ENCODE measurements at regions not wholly inside any gene's neighbourhood (a gene's known extent, or its start where the extent isn't known, plus 50 kb on each side); places are given as distances from the start of the nearest gene placed in this dataset.
"Not testable (repeated sequence)": the region's sequence is repeated elsewhere in the genome, so short reads cannot be mapped to it uniquely, and the experiment has no call there.

DNA sequence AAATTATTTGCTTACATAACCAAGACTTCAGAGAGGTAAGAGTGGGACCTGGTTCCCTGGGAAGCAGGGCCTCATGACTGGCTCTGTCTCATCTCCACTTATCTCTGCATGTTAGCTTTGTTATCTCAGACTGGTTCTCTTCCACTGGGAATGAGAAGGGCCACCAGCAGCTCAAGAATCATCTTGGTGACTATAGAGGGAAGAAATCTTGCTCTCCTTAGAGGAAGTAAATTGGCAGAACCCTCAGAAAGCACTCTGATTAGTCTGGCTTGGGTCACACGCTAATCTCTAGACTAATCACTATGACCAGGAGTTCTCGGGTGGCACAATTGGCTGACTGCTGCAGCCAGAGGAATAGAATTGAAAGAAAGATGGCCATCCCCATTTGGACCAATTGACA, 110.8 kb upstream of the KRAS start:
- H3K27me3 Mint-ChIP-seq (ENCODE audit: low read depth): no peaks in the 10 kb centered on the region
- no peak overlapping the region for H3K27ac Mint-ChIP-seq
- no peaks in the 10 kb centered on the region for H3K9me3 Mint-ChIP-seq
- H3K36me3 Mint-ChIP-seq: no peaks in the 10 kb centered on the region
- DNase-seq (ENCODE audit: low spot score in 2 of 2, unreplicated experiment in 2 of 2): no peak
- H3K4me3 Mint-ChIP-seq: no peak overlapping the region
- TF ChIP-seq, protein P1, sequence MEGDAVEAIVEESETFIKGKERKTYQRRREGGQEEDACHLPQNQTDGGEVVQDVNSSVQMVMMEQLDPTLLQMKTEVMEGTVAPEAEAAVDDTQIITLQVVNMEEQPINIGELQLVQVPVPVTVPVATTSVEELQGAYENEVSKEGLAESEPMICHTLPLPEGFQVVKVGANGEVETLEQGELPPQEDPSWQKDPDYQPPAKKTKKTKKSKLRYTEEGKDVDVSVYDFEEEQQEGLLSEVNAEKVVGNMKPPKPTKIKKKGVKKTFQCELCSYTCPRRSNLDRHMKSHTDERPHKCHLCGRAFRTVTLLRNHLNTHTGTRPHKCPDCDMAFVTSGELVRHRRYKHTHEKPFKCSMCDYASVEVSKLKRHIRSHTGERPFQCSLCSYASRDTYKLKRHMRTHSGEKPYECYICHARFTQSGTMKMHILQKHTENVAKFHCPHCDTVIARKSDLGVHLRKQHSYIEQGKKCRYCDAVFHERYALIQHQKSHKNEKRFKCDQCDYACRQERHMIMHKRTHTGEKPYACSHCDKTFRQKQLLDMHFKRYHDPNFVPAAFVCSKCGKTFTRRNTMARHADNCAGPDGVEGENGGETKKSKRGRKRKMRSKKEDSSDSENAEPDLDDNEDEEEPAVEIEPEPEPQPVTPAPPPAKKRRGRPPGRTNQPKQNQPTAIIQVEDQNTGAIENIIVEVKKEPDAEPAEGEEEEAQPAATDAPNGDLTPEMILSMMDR (IDR thresholded peaks at IDR 0.05; ENCODE audit: unreplicated experiment): no peak
- peaks cover 16% of the 10 kb centered on the region for H3K4me1 Mint-ChIP-seq

DNA sequence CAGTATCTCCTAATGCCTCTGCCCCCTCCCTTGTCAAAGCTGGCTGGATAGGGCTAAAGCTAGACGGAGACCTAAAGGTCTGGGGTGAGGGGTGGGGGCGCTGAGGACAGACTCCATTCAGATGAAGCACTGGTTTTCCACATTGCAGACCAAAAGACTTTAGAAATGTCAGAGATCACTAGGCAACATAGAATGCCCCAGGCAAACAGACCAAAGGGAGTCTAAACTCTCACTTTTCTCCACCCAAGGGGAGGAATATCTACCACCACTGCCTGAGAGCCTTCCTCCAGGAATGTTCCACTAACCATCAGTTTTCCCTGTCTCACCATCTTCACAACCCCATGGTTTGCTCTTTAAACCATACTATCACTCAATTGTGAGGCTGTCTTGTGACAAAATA, 106.9 kb upstream of the KRAS start:
- Mint-ChIP-seq H3K4me3 (no peak overlapping the region), H3K36me3 (no peaks in the 10 kb centered on the region), H3K27ac (no peak overlapping the region)

DNA sequence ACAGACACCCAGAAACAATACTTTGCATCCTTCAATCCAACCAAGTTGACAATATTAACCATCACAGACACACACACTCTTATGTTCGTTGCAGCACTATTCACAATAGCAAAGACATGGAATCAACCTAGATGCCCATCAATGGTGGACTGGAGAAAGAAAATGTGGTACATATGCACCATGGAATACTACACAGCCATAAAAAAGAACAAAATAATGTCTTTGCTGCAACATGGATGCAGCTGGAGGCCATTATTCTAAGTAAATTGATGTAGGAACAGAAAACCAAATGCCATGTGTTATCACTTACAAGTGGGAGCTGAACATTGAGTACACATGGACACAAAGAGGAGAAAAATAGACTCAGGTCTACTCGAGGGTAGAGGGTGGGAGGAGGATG, 102.2 kb upstream of the KRAS start:
- DNase-seq (ENCODE audit: low spot score in 2 of 2, unreplicated experiment in 2 of 2); H3K36me3 Mint-ChIP-seq; H3K4me3 Mint-ChIP-seq; H3K9me3 Mint-ChIP-seq; H3K27ac Mint-ChIP-seq; H3K27me3 Mint-ChIP-seq (ENCODE audit: low read depth): not testable (repeated sequence)
- H3K4me1 Mint-ChIP-seq: peaks cover 13% of the 10 kb centered on the region

More for the DNA sequence above, 106.9 kb upstream of the KRAS start:
- no peak for DNase-seq (ENCODE audit: low spot score in 2 of 2, unreplicated experiment in 2 of 2)
- H3K27me3 Mint-ChIP-seq (ENCODE audit: low read depth): no peaks in the 10 kb centered on the region
- TF ChIP-seq, protein P1 (IDR thresholded peaks at IDR 0.05; ENCODE audit: unreplicated experiment): no peak
- no peaks in the 10 kb centered on the region for H3K4me1 Mint-ChIP-seq
- H3K9me3 Mint-ChIP-seq: no peaks in the 10 kb centered on the region

DNA sequence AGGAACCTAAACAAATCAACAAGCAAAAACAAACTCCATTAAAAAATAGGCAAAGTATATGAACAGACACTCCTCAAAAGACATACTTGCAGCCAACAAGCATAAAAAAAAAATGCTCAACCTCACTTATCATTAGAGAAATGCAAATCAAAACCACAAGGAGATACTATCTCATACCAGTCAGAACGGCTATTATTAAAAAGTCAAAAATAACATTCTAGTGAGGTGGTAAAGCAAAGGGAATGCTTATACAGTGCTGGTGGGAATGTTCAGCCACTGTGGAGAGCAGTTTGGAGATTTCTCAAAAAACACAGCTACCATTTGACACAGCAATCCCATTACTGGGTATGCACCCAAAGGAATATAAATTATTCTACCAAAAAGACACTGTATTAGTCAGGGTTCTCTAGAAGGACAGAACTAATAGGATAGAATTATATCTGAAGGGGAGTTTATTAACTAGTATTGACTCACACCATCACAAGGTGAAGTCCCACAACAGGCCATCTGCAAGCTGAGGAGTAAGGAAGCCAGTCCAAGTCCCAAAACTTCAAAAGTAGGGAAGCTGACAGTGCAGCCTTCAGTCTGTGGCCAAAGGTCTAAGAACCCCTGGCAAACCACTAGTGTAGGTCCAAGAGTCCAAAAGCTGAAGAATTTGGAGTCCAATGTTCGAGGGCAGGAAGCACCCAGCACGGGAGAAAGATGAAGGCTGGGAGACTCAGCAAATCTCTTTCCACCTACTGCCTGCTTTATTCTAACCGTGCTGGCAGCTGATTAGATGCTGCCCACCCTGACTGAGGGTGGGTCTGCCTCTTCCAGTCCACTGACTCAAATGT, 101.6 kb upstream of the KRAS start:
- TF ChIP-seq, protein P1 (IDR thresholded peaks at IDR 0.05; ENCODE audit: unreplicated experiment): no peak
- Mint-ChIP-seq H3K9me3 (no peaks in the 10 kb centered on the region), H3K27ac (peak overlapping the region; percentile 82), H3K4me1 (peaks cover 18% of the 10 kb centered on the region), H3K4me3 (no peak overlapping the region), H3K27me3 (ENCODE audit: low read depth) (no peaks in the 10 kb centered on the region), H3K36me3 (no peaks in the 10 kb centered on the region)
- DNase-seq (ENCODE audit: low spot score in 2 of 2, unreplicated experiment in 2 of 2): no peak

DNA sequence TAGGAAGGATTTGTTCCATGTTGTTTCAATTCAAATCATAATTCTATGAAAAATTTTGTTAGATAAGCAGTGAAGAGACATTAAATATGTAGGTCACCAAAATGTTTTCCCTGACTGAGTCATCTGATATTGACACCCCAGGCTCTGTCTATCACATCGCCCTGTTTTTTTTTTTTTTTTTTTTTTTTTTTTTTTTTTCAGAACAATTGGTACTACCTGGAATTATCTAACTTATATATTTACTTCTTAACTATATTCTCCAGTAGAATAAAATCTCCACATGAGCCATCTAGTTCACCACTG, 97.8 kb upstream of the KRAS start:
- no peak for DNase-seq (ENCODE audit: low spot score in 2 of 2, unreplicated experiment in 2 of 2)
- TF ChIP-seq, protein P1 (IDR thresholded peaks at IDR 0.05; ENCODE audit: unreplicated experiment): no peak
- no peaks in the 10 kb centered on the region for H3K9me3 Mint-ChIP-seq
- H3K36me3 Mint-ChIP-seq: no peaks in the 10 kb centered on the region
- H3K4me1 Mint-ChIP-seq: peaks cover 21% of the 10 kb centered on the region
- no peak overlapping the region for H3K4me3 Mint-ChIP-seq
- H3K27me3 Mint-ChIP-seq (ENCODE audit: low read depth): no peaks in the 10 kb centered on the region
- no peak overlapping the region for H3K27ac Mint-ChIP-seq

DNA sequence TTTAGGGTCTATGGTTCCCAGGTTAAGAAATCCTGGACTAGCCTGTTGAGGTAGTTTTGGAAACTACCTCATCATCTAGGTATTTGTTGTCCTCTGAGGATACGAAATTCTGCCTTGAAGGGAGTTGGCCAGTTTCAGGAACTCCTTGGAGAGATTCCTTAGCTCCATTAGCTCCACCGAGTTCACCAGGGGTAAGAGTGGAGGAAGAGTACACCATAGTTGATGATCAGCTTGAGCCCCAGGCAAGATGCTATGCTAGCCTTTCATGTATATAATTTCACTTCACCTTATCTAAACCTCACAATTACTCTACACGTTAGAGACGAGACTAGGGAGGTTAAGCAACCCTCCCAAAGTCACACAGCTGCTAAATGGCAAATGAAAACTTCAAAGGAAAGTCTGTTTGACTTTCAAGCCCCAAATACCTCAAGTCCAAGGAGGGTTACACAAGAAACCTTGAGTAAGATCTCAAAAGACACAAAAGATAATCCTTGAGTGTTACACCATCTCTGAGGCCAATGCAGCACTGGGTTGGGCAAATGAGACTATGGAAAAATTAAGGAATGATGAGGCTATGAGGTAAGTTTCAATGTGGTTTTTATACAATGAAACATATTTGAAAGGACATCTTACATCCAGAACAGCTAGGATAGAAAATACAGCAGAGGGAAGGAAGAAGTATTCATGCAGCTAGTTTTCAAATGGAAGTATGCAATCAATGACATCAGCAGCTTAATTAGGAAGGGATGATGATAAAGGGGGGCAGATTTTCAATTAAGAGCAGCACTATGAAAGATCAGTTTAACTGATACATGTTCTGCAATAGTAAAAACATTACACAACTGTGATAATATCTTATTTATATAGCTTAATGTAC, 97.2 kb upstream of the KRAS start:
- Mint-ChIP-seq H3K27ac (peak overlapping the region; percentile 7), H3K4me3 (no peak overlapping the region), H3K9me3 (no peaks in the 10 kb centered on the region), H3K27me3 (ENCODE audit: low read depth) (no peaks in the 10 kb centered on the region), H3K4me1 (peaks cover 21% of the 10 kb centered on the region), H3K36me3 (no peaks in the 10 kb centered on the region)
- TF ChIP-seq, protein P1 (IDR thresholded peaks at IDR 0.05; ENCODE audit: unreplicated experiment): no peak
- no peak for DNase-seq (ENCODE audit: low spot score in 2 of 2, unreplicated experiment in 2 of 2)

DNA sequence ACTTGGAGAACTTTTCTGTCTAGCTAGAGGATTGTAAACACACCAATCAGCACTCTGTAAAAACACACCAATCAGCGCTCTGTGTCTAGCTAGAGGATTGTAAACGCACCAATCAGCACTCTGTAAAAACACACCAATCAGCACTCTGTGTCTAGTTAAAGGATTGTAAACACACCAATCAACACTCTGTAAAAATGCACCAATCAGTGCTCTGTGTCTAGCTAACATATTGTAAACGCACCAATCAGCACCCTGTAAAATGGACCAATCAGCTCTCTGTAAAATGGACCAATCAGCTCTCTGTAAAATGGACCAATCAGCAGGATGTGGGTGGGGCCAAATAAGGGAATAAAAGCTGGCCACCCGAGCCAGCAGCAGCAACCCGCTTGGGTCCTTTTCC, 91.1 kb upstream of the KRAS start:
- not testable (repeated sequence) for H3K27ac Mint-ChIP-seq; H3K4me1 Mint-ChIP-seq; H3K36me3 Mint-ChIP-seq; H3K4me3 Mint-ChIP-seq; H3K27me3 Mint-ChIP-seq (ENCODE audit: low read depth); H3K9me3 Mint-ChIP-seq; DNase-seq (ENCODE audit: low spot score in 2 of 2, unreplicated experiment in 2 of 2)
